Inflammatory macrophage (primary cell): ENCODE measurements at regions not wholly inside any gene's neighbourhood (a gene's known extent, or its start where the extent isn't known, plus 50 kb on each side); places are given as distances from the start of the nearest gene placed in this dataset.

Experiments used
- DNase-seq, 2 donors: peaks; one replicate each; pipeline ENCODE4 v3.0.0-alpha.2; 2020 to 2022

DNA sequence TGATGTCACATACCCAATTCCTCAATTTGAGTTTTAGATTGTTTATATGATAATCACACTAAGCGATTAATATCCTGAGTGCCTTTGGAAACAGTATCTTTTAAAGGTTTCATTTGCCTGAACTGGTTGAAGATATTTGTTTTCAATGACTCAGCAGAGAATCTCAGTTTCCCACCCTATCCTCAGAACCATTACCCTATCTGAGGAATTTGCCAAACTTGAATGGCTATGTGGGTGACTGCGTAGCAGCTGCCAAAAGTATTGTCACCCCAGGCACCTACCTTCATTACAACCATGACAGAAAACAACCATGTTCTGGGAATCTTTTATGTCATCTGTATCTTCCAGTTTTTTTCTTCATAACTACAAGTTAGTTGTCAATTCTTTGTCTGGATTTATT, 440.1 kb upstream of the NBEA start:
- no peak for DNase-seq

- DNase-seq, result no peak
Measured at GRCh38 chr13:34502621-34503020, 439.4 kb upstream of the NBEA start.

- DNase-seq, result no peak
Measured at GRCh38 chr13:34506796-34507195, 435.3 kb upstream of the NBEA start.

DNA sequence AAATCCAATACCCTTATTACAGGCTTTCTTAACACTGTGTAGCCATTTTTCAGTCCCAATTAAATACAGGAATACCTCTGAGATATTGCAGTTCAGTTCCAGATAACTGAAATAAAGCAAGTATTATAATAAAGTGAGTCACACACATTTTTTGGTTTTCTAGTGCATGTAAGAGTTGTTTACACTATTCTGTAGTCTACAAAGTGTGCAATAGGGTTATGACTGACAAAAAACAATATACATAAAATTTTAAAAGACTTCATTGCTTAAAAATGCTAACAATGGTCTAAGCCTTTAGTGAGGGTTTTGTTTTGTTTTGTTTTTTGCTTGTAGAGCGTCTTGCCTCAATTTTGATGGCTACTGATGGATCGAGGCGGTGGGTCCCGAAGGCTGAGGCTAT, 434.4 kb upstream of the NBEA start:
- DNase-seq, result no peak

DNA sequence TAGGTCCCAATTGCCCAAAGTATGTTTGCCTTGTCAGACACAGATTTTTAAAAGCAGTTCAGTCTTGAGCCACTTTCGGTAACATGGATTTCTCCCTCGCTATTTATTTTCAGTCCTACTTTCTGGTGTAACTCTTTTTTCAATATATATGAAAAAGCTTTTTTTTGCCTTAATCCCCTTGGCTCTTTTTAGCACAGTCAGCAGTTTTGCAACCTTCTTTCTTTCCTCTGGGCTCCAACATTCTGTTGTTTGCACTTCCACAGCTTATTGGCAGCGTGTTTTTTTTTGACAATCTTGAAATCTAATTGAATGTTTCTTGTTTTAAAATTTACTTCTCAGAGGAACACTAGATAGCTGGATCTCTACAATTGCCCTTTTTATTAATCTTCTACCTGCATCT, 429.3 kb upstream of the NBEA start:
- DNase-seq, result no peak

GRCh38 chr13:34513526-34513925, 428.5 kb upstream of the NBEA start:
- no peak for DNase-seq

GRCh38 chr13:34515201-34515600, 426.9 kb upstream of the NBEA start:
- DNase-seq, result no peak

- no peak for DNase-seq
Measured at GRCh38 chr13:34521171-34521570, 420.9 kb upstream of the NBEA start.

GRCh38 chr13:34522808-34523207, 419.3 kb upstream of the NBEA start:
- no peak for DNase-seq

- DNase-seq, result no peak
Measured at GRCh38 chr13:34523406-34523805, 418.7 kb upstream of the NBEA start.

DNA sequence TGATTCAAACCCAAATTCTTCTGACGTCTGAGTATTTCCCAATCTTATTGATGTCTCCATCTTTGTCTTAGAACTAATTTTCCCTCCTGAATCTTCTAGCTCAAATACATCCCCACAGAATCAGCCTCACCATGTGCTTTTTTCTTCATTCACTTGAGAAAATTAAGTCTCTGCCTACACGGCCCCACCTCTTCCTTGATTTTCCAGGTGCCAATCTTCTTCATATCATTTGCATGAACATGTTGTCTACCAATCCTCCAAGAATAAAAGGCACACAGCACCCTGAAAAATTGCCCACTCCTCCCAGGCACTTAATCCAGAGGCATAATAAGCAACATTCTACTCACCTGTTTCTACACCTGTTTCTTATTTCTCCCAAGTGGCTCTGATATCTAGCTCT, 408.1 kb upstream of the NBEA start:
- DNase-seq, result no peak

DNA sequence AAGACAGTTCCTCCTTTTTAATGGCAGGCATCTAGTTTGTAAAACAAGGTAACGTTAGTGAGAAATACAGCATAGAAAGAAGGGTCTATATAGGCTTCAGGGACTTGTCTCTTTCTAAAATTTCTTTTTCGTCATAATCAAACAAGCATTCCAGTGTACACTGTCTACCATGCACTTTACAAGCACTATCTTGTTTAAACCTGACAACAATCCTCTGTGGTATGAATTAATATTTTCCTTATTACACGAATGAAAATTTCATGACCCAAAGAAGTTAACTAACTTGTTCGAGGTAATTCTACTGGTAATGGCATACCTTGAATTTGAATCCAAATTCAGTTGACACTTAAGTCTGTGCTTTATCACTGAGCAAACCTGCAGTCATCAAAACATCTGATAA, 399.7 kb upstream of the NBEA start:
- no peak for DNase-seq

GRCh38 chr13:34543836-34544235, 398.2 kb upstream of the NBEA start:
- DNase-seq, result no peak

- DNase-seq, result no peak
Measured at GRCh38 chr13:34545461-34545860, 396.6 kb upstream of the NBEA start.

- DNase-seq, result no peak
Measured at GRCh38 chr13:34546344-34547250, 395.5 kb upstream of the NBEA start.

DNA sequence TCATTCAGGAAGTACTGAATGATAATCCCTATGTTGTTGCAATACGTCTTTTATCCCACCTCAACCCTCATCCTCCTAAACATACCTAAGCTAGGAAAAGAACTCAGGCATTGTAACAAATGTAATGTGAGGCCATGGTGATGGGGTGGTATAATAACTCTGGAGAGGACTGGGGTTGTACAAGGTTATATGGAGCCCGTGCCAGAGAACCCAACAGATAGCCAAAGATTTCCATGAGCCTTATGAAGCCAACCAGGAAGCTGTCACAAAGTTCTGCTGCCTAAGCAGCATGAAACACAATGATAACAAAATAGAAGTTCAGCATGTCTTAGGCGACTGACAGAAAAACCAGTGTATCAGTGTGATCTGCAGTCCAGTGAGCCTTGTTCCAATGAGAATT, 394.1 kb upstream of the NBEA start:
- no peak for DNase-seq

DNA sequence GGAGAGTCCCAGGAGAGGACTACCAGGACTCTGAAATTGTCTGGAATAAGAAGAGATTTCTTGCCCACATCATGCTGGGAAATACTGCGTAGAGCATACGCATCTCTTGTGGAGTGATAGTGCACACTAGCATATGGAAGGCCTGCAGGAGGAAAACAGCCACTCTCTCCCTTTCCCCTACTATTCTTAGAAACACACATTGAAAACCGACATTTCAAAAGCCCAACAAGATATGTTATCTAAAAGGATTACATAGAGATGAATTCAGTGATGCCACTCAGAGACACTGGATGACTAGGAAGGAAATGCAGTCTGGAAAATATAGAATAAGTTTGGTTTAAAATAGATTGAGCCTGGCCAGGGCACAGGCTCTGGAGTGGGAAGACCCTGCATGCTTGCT, 388.7 kb upstream of the NBEA start:
- DNase-seq, result no peak

GRCh38 chr13:34555988-34556387, 386.1 kb upstream of the NBEA start:
- DNase-seq, result no peak

DNA sequence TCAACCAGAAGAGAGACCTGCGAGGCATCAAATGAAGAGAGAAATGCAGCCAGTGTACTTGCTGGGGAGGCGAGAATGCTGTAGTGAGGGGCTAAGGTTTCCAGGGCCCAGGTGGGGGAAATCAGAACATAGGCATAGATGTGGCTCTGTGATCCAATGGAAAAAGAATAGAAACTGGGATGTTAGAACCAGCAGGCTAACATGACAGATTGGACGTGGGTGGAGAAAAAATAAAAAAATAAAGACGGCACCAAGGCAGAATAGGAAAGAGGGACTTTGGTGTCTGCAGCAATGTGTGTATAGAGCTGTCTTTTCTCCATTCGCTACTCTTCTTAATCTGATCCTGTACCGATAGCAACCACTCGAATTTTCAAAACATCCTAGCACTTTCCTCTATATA, 381.0 kb upstream of the NBEA start:
- DNase-seq, result no peak

- DNase-seq, result no peak
Measured at GRCh38 chr13:34567597-34567996, 374.5 kb upstream of the NBEA start.

GRCh38 chr13:34570698-34571353, 371.2 kb upstream of the NBEA start:
- no peak for DNase-seq

- no peak for DNase-seq
Measured at GRCh38 chr13:34571716-34572115, 370.4 kb upstream of the NBEA start.

- DNase-seq, result no peak
Measured at GRCh38 chr13:34577051-34577450, 365.0 kb upstream of the NBEA start.

DNA sequence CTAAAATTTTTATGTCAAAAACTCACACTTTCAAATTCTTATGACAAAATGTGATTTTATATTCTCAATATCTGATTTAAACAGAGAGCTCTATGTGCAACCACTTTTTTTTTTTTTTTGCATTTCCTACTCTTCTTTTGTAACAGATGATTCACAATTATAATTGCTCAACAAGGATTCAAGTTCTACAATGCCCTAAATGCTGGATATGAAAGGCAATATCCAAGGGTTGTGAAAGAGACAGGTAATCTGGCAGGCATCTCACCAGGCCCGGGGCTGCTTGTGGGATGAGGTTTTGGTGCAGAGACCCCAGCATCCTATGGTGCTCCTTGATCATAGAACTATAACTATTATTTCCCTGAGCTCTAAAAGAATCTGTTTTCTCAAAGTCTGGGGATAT, 363.6 kb upstream of the NBEA start:
- DNase-seq, result no peak
